ENCODE measurements at regions not wholly inside any gene's neighbourhood (a gene's known extent, or its start where the extent isn't known, plus 50 kb on each side); places are given as distances from the start of the nearest gene placed in this dataset.
A peak's percentile ranks its signal among the peaks of the same experiment; 100 is the strongest.

GRCh38 chr13:75102001-75102716, 379.8 kb downstream of the TBC1D4 start:
- Mint-ChIP-seq H3K4me3 (no peak overlapping the region), H3K9me3 (peaks cover 0 to 4% of the 10 kb centered on the region in 2 donors), H3K4me1 (no peaks in the 10 kb centered on the region), H3K27me3 (ENCODE audit: low read depth in 2 of 2) (peaks cover 3 to 10% of the 10 kb centered on the region in 2 donors), H3K36me3 (no peaks in the 10 kb centered on the region), H3K27ac (no peak overlapping the region)
- Histone ChIP-seq H3K9me3 (ENCODE audit: control insufficient read depth, insufficient read depth, low read length) (no peaks in the 10 kb centered on the region), H3K4me1 (ENCODE audit: control insufficient read depth, insufficient read depth, low read length) (no peaks in the 10 kb centered on the region), H3K4me3 (ENCODE audit: low read length) (no peak overlapping the region), H3K27ac (ENCODE audit: low read length) (no peak overlapping the region), H3K36me3 (ENCODE audit: control insufficient read depth, insufficient read depth, low read length) (no peaks in the 10 kb centered on the region), H3K27me3 (ENCODE audit: control insufficient read depth, insufficient read depth, low read length) (no peaks in the 10 kb centered on the region)
- 71% methylated on average over 4 of the region's 5 CpGs for WGBS (ENCODE audit: insufficient coverage)
- DNase-seq: no peak
- intact Hi-C loops (cut with micrococcal nuclease): no loop called here
- no peak for TF ChIP-seq CTCF (IDR thresholded peaks at IDR 0.05)
- no peak for ATAC-seq

GRCh38 chr13:75101348-75101747, 380.6 kb downstream of the TBC1D4 start:
- H3K4me3 Mint-ChIP-seq: no peak overlapping the region
- H3K36me3 ChIP-seq (ENCODE audit: control insufficient read depth, insufficient read depth, low read length): no peaks in the 10 kb centered on the region
- DNase-seq: no peak
- H3K4me1 Mint-ChIP-seq: no peaks in the 10 kb centered on the region
- peaks cover 3 to 10% of the 10 kb centered on the region in 2 donors for H3K27me3 Mint-ChIP-seq (ENCODE audit: low read depth in 2 of 2)
- no peaks in the 10 kb centered on the region for H3K4me1 ChIP-seq (ENCODE audit: control insufficient read depth, insufficient read depth, low read length)
- intact Hi-C loops (cut with micrococcal nuclease): no loop called here
- no peak overlapping the region for H3K27ac ChIP-seq (ENCODE audit: low read length)
- H3K9me3 ChIP-seq (ENCODE audit: control insufficient read depth, insufficient read depth, low read length): no peaks in the 10 kb centered on the region
- ATAC-seq: no peak
- no peak for TF ChIP-seq CTCF (IDR thresholded peaks at IDR 0.05)
- H3K27me3 ChIP-seq (ENCODE audit: control insufficient read depth, insufficient read depth, low read length): no peaks in the 10 kb centered on the region
- H3K36me3 Mint-ChIP-seq: no peaks in the 10 kb centered on the region
- no CpG with 5 or more reads among the region's 1 CpG for WGBS (ENCODE audit: insufficient coverage)
- H3K4me3 ChIP-seq (ENCODE audit: low read length): no peak overlapping the region
- H3K27ac Mint-ChIP-seq: no peak overlapping the region
- H3K9me3 Mint-ChIP-seq: peaks cover 0 to 4% of the 10 kb centered on the region in 2 donors

DNA sequence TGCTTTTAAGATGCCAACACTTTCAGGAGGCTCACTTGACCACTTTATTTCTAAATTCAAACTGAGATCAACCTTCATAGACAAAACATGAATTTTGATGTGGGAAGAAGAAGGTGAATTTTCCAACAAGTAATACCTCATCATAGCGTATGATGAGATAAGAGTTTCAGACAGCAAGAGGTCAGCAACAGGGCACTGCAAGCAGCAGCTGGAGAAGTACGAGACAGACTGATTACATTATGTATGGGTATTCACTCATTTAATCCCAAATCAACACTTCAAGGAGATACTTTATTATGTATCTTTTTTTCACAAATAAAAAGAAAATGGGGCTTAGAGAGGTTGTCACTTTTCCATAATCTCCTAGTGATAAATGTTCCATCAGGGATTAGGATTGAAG, 389.8 kb downstream of the TBC1D4 start:
- no peak overlapping the region for H3K27ac ChIP-seq (ENCODE audit: low read length)
- H3K9me3 Mint-ChIP-seq: peaks cover 2 to 7% of the 10 kb centered on the region in 2 donors
- H3K27ac Mint-ChIP-seq: no peak overlapping the region
- H3K4me3 ChIP-seq (ENCODE audit: low read length): no peak overlapping the region
- WGBS (ENCODE audit: insufficient coverage): no CpG with 5 or more reads among the region's 2 CpGs
- H3K4me1 Mint-ChIP-seq: no peaks in the 10 kb centered on the region
- intact Hi-C loops (cut with micrococcal nuclease): no loop called here
- no peaks in the 10 kb centered on the region for H3K9me3 ChIP-seq (ENCODE audit: control insufficient read depth, insufficient read depth, low read length)
- peaks cover 0 to 4% of the 10 kb centered on the region in 2 donors for H3K27me3 Mint-ChIP-seq (ENCODE audit: low read depth in 2 of 2)
- DNase-seq (no peak), ATAC-seq (no peak)
- no peaks in the 10 kb centered on the region for H3K36me3 ChIP-seq (ENCODE audit: control insufficient read depth, insufficient read depth, low read length)
- TF ChIP-seq CTCF (IDR thresholded peaks at IDR 0.05): no peak
- H3K27me3 ChIP-seq (ENCODE audit: control insufficient read depth, insufficient read depth, low read length): no peaks in the 10 kb centered on the region
- no peak overlapping the region for H3K4me3 Mint-ChIP-seq
- H3K36me3 Mint-ChIP-seq: no peaks in the 10 kb centered on the region
- no peaks in the 10 kb centered on the region for H3K4me1 ChIP-seq (ENCODE audit: control insufficient read depth, insufficient read depth, low read length)

GRCh38 chr13:75091718-75092117, 390.3 kb downstream of the TBC1D4 start:
- no peaks in the 10 kb centered on the region for H3K27me3 ChIP-seq (ENCODE audit: control insufficient read depth, insufficient read depth, low read length)
- Mint-ChIP-seq H3K27me3 (ENCODE audit: low read depth in 2 of 2) (peaks cover 0 to 4% of the 10 kb centered on the region in 2 donors), H3K9me3 (peaks cover 2 to 7% of the 10 kb centered on the region in 2 donors), H3K4me1 (no peaks in the 10 kb centered on the region), H3K36me3 (no peaks in the 10 kb centered on the region), H3K27ac (no peak overlapping the region), H3K4me3 (no peak overlapping the region)
- intact Hi-C loops (cut with micrococcal nuclease): no loop called here
- no peaks in the 10 kb centered on the region for H3K9me3 ChIP-seq (ENCODE audit: control insufficient read depth, insufficient read depth, low read length)
- ATAC-seq (peak in 1 of 3 donors; percentile 32), DNase-seq (no peak)
- no peak overlapping the region for H3K27ac ChIP-seq (ENCODE audit: low read length)
- 49% methylated on average over 2 of the region's 2 CpGs for WGBS (ENCODE audit: insufficient coverage)
- H3K36me3 ChIP-seq (ENCODE audit: control insufficient read depth, insufficient read depth, low read length): no peaks in the 10 kb centered on the region
- H3K4me3 ChIP-seq (ENCODE audit: low read length): no peak overlapping the region
- TF ChIP-seq CTCF (IDR thresholded peaks at IDR 0.05): no peak
- H3K4me1 ChIP-seq (ENCODE audit: control insufficient read depth, insufficient read depth, low read length): no peaks in the 10 kb centered on the region
